ENCODE measurements at regions not wholly inside any gene's neighbourhood (a gene's known extent, or its start where the extent isn't known, plus 50 kb on each side); places are given as distances from the start of the nearest gene placed in this dataset.

GRCh38 chr15:81882504-81882903 lies 163.3 kb downstream of the MEX3B start:
- no peak overlapping the region for H2AK5ac ChIP-seq (ENCODE audit: insufficient read length, low read length)
- H4K8ac ChIP-seq (replicated peaks; ENCODE audit: insufficient read length, low read depth, low read length): no peak overlapping the region
- no peak overlapping the region for H2BK15ac ChIP-seq (ENCODE audit: low read depth, low read length)
- TF ChIP-seq, protein P1, sequence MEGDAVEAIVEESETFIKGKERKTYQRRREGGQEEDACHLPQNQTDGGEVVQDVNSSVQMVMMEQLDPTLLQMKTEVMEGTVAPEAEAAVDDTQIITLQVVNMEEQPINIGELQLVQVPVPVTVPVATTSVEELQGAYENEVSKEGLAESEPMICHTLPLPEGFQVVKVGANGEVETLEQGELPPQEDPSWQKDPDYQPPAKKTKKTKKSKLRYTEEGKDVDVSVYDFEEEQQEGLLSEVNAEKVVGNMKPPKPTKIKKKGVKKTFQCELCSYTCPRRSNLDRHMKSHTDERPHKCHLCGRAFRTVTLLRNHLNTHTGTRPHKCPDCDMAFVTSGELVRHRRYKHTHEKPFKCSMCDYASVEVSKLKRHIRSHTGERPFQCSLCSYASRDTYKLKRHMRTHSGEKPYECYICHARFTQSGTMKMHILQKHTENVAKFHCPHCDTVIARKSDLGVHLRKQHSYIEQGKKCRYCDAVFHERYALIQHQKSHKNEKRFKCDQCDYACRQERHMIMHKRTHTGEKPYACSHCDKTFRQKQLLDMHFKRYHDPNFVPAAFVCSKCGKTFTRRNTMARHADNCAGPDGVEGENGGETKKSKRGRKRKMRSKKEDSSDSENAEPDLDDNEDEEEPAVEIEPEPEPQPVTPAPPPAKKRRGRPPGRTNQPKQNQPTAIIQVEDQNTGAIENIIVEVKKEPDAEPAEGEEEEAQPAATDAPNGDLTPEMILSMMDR (conservative IDR thresholded peaks at IDR 0.05): no peak
- no peak overlapping the region for H2AFZ ChIP-seq (ENCODE audit: low read length)
- H3K4me2 ChIP-seq (ENCODE audit: insufficient read depth, insufficient read length, low read length): no peak overlapping the region
- no peaks in the 10 kb centered on the region for H3K23me2 ChIP-seq (ENCODE audit: insufficient read length, low read depth, low read length, poor library complexity, severe bottlenecking)
- no peak overlapping the region for H4K5ac ChIP-seq (ENCODE audit: insufficient read length, low read depth, low read length)
- no peak overlapping the region for H3K27ac Mint-ChIP-seq
- no peak overlapping the region for H3K56ac ChIP-seq (ENCODE audit: insufficient read length, low read depth, low read length)
- no peak overlapping the region for H2BK5ac ChIP-seq (ENCODE audit: insufficient read length, low read length)
- no peak overlapping the region for H4K91ac ChIP-seq (ENCODE audit: insufficient read length, low read depth, low read length)
- H3K9ac ChIP-seq (ENCODE audit: extremely low read depth, insufficient read length, low read length): no peak overlapping the region
- DNase-seq: no peak
- no peak overlapping the region for H3T11ph ChIP-seq (ENCODE audit: low read length)
- no peaks in the 10 kb centered on the region for H3K79me1 ChIP-seq (ENCODE audit: insufficient read depth, low read depth, low read length, poor library complexity, severe bottlenecking)
- no peaks in the 10 kb centered on the region for H3K9me3 ChIP-seq (ENCODE audit: control insufficient read depth, low read depth, low read length)
- H3K27me3 Mint-ChIP-seq (ENCODE audit: low read depth): no peaks in the 10 kb centered on the region
- no peaks in the 10 kb centered on the region for H3K4me1 ChIP-seq (ENCODE audit: insufficient read depth, low read length)
- no peak overlapping the region for H3K27ac ChIP-seq (ENCODE audit: insufficient read length, low read depth, low read length)
- H2BK120ac ChIP-seq (ENCODE audit: low read depth, low read length, poor library complexity, severe bottlenecking): no peak overlapping the region
- H2BK12ac ChIP-seq (ENCODE audit: insufficient read length, low read depth, low read length): no peak overlapping the region
- H3K27me3 ChIP-seq (ENCODE audit: insufficient read depth, low read length): no peaks in the 10 kb centered on the region
- no peak overlapping the region for H3K4ac ChIP-seq (ENCODE audit: low read depth, low read length)
- no peak overlapping the region for H3K23ac ChIP-seq (ENCODE audit: insufficient read length, low read depth, low read length)
- WGBS (ENCODE audit: extremely low coverage, insufficient read length, low lambda C conversion rate): no CpG with 5 or more reads among the region's 5 CpGs
- H3K36me3 Mint-ChIP-seq (ENCODE audit: insufficient read depth in 1 of 3, low read depth in 3 of 3): no peaks in the 10 kb centered on the region; a peak in 1 of 7 replicates
- no peak overlapping the region for H2BK20ac ChIP-seq (ENCODE audit: low read depth, low read length, poor library complexity, severe bottlenecking)
- no peaks in the 10 kb centered on the region for H4K20me1 ChIP-seq (ENCODE audit: control insufficient read depth, insufficient read depth, insufficient read length)
- no peaks in the 10 kb centered on the region for H3K79me2 ChIP-seq (ENCODE audit: insufficient read depth, low read length)
- no peak overlapping the region for H3K4me3 Mint-ChIP-seq
- no peak overlapping the region for H3K14ac ChIP-seq (ENCODE audit: insufficient read depth, low read length)
- peaks cover 10% of the 10 kb centered on the region in 2 experiments for H3K4me1 Mint-ChIP-seq
- no peaks in the 10 kb centered on the region for H3K9me3 Mint-ChIP-seq
- no peak overlapping the region for H3K18ac ChIP-seq (ENCODE audit: insufficient read length, low read depth, low read length)

Measured in H9 (cell line).